DOHH2 (cell line): ENCODE measurements at regions not wholly inside any gene's neighbourhood (a gene's known extent, or its start where the extent isn't known, plus 50 kb on each side); places are given as distances from the start of the nearest gene placed in this dataset.

Experiments
- H3F3A ChIP-seq: fragments of 200-600 bp; sonication (generic), shearing (Covaris generic); 2 replicates; pipeline ENCODE4 v1.6.0; 2016; ENCODE audit warnings: antibody characterized with exemption, mild to moderate bottlenecking; ENCODE audit not compliant: control insufficient read depth, insufficient read depth
- H3K27ac ChIP-seq: fragments of 200-600 bp; sonication (generic); 2 replicates; pipeline ENCODE4 v1.5.1; 2014; ENCODE audit warnings: low read depth, mild to moderate bottlenecking, low read length, moderate library complexity
- H3K27me3 ChIP-seq: fragments of 200-600 bp; sonication (generic); 2 replicates; pipeline ENCODE4 v1.6.1; 2014; ENCODE audit warnings: mild to moderate bottlenecking, low read length, mixed read lengths; ENCODE audit not compliant: control insufficient read depth
- H3K36me3 ChIP-seq: fragments of 200-600 bp; sonication (generic); 2 replicates; pipeline ENCODE4 v1.6.1; 2014; ENCODE audit warnings: mild to moderate bottlenecking, low read length, moderate library complexity, mixed read lengths; ENCODE audit not compliant: control insufficient read depth
- H3K4me1 ChIP-seq: fragments of 200-600 bp; sonication (generic); 2 replicates; pipeline ENCODE4 v1.6.1; 2014; ENCODE audit warnings: mild to moderate bottlenecking, low read length, mixed read lengths; ENCODE audit not compliant: control insufficient read depth
- H3K4me2 ChIP-seq: fragments of 200-600 bp; sonication (generic); 2 replicates; pipeline ENCODE4 v1.6.0; 2014; ENCODE audit warnings: mild to moderate bottlenecking, low read length, moderate library complexity
- H3K4me3 ChIP-seq: fragments of 200-600 bp; sonication (generic); 2 replicates; pipeline ENCODE4 v1.5.1; 2014; ENCODE audit warnings: mild to moderate bottlenecking, low read length, mixed read lengths
- H3K79me2 ChIP-seq: fragments of 200-600 bp; sonication (generic); 2 replicates; pipeline ENCODE4 v1.6.1; 2014; ENCODE audit warnings: mild to moderate bottlenecking, low read length, mixed read lengths; ENCODE audit not compliant: control insufficient read depth
- H3K9me2 ChIP-seq: fragments of 200-600 bp; sonication (generic); replicated peaks from 2 replicates; pipeline ENCODE4 v1.6.1; 2014; ENCODE audit warnings: mild to moderate bottlenecking, low read length, mixed read lengths; ENCODE audit not compliant: control insufficient read depth
- H3K9me3 ChIP-seq: fragments of 200-600 bp; sonication (generic); 2 replicates; pipeline ENCODE4 v1.6.1; 2014; ENCODE audit warnings: antibody characterized with exemption, low read length, mixed read lengths; ENCODE audit not compliant: control insufficient read depth, insufficient read depth
- H4K20me1 ChIP-seq: fragments of 200-600 bp; sonication (generic); 2 replicates; pipeline ENCODE4 v1.6.0; 2014; ENCODE audit warnings: low read depth, mild to moderate bottlenecking, antibody characterized with exemption, low read length, moderate library complexity; ENCODE audit not compliant: control insufficient read depth, insufficient read depth
- CTCF ChIP-seq: fragments of 200-600 bp; sonication (generic); IDR thresholded peaks from one replicate; pipeline ENCODE4 v1.5.1; 2014; ENCODE audit warnings: antibody characterized with exemption, mild to moderate bottlenecking, low read depth, low read length; ENCODE audit not compliant: poor library complexity, severe bottlenecking
- EZH2phosphoT487 ChIP-seq: fragments of 200-600 bp; sonication (generic); IDR thresholded peaks from 2 replicates; pipeline ENCODE4 v1.6.1; 2017; ENCODE audit warnings: borderline replicate concordance, mild to moderate bottlenecking, antibody characterized with exemption, low read length, moderate library complexity, mixed read lengths

GRCh38 chr2:120917886-120918285, 182.2 kb downstream of the GLI2 start:
- no peaks in the 10 kb centered on the region for H3K9me2 ChIP-seq
- no peaks in the 10 kb centered on the region for H3K79me2 ChIP-seq
- no peaks in the 10 kb centered on the region for H4K20me1 ChIP-seq
- no peak overlapping the region for H3K4me3 ChIP-seq
- H3K4me2 ChIP-seq = no peak overlapping the region
- H3K9me3 ChIP-seq = no peaks in the 10 kb centered on the region
- no peaks in the 10 kb centered on the region for H3K4me1 ChIP-seq
- no peaks in the 10 kb centered on the region for H3K36me3 ChIP-seq
- no peaks in the 10 kb centered on the region for H3F3A ChIP-seq
- no peak overlapping the region for H3K27ac ChIP-seq
- TF ChIP-seq CTCF = no peak
- H3K27me3 ChIP-seq = no peaks in the 10 kb centered on the region

GRCh38 chr2:120919216-120919615, 183.5 kb downstream of the GLI2 start:
- H3K27me3 ChIP-seq = no peaks in the 10 kb centered on the region
- TF ChIP-seq CTCF (no peak), EZH2phosphoT487 (no peak)
- no peaks in the 10 kb centered on the region for H4K20me1 ChIP-seq
- no peak overlapping the region for H3K4me3 ChIP-seq
- no peaks in the 10 kb centered on the region for H3F3A ChIP-seq
- H3K4me2 ChIP-seq = no peak overlapping the region
- H3K27ac ChIP-seq = no peak overlapping the region
- H3K9me3 ChIP-seq = no peaks in the 10 kb centered on the region
- no peaks in the 10 kb centered on the region for H3K79me2 ChIP-seq
- H3K9me2 ChIP-seq = no peaks in the 10 kb centered on the region
- H3K4me1 ChIP-seq = no peaks in the 10 kb centered on the region
- H3K36me3 ChIP-seq = no peaks in the 10 kb centered on the region

GRCh38 chr2:120919771-120920453, 184.2 kb downstream of the GLI2 start:
- no peaks in the 10 kb centered on the region for H3K9me3 ChIP-seq
- no peaks in the 10 kb centered on the region for H3K9me2 ChIP-seq
- H3K4me1 ChIP-seq = no peaks in the 10 kb centered on the region
- H3K27me3 ChIP-seq = no peaks in the 10 kb centered on the region
- H3K36me3 ChIP-seq = no peaks in the 10 kb centered on the region
- no peak overlapping the region for H3K4me2 ChIP-seq
- no peak overlapping the region for H3K27ac ChIP-seq
- no peaks in the 10 kb centered on the region for H3K79me2 ChIP-seq
- no peak for TF ChIP-seq EZH2phosphoT487
- no peak for TF ChIP-seq CTCF
- no peak overlapping the region for H3K4me3 ChIP-seq
- no peaks in the 10 kb centered on the region for H3F3A ChIP-seq
- H4K20me1 ChIP-seq = no peaks in the 10 kb centered on the region
